ENCODE measurements at regions not wholly inside any gene's neighbourhood (a gene's known extent, or its start where the extent isn't known, plus 50 kb on each side); places are given as distances from the start of the nearest gene placed in this dataset.
"Not testable (repeated sequence)": the region's sequence is repeated elsewhere in the genome, so short reads cannot be mapped to it uniquely, and the experiment has no call there.

DNA sequence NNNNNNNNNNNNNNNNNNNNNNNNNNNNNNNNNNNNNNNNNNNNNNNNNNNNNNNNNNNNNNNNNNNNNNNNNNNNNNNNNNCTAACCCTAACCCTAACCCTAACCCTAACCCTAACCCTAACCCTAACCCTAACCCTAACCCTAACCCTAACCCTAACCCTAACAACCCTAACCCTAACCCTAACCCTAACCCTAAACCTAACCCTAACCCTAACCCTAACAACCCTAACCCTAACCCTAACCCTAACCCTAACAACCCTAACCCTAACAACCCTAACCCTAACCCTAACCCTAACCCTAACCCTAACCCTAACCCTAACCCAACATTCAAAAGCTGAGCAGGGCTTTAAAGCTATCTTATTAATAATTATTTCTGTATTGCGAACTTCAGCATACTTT lies 182.5 kb upstream of the FAM20C start:
- DNase-seq (ENCODE audit: low spot score in 2 of 2); H3K36me3 Mint-ChIP-seq; H3K9me3 Mint-ChIP-seq; ATAC-seq (ENCODE audit: low read depth); H3K4me1 Mint-ChIP-seq; H3K4me3 Mint-ChIP-seq; H3K27me3 Mint-ChIP-seq; H3K27ac Mint-ChIP-seq: not testable (repeated sequence)

DNA sequence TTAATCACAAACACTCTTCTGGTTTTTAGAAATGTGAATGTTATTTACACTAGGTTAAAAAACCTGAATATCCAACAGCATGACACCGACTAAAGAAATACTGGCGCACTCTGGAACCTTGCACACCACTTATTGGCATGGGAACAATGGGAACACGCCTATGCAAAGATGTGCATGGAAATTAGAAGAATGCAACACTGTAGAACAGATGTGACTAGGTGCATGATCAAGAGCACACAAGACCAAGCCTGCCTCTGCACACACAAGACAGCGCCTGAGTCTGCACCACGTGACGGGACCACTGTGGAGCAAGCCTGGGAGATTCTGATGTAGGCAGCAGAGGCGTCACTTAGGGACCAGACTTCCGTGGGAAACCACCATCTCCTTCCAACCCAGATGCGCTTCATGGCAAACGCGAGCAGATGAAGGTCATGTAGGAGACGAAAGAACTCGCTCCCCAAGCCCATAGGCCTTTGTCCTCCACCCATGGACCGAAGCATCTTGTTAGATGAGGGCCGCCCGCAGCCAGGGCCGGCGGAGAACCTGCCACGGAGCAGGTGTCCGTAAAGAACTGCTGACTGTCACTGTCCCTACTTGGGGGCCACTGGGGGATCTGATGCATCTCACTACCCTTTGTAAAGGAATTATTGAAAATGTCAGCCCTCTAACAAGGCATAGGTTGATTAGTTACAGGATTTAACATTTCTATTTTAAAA lies 159.6 kb upstream of the FAM20C start:
- not testable (repeated sequence) for H3K4me1 Mint-ChIP-seq; ATAC-seq (ENCODE audit: low read depth); H3K27ac Mint-ChIP-seq

GRCh38 chr7:35121-35541 lies 157.2 kb upstream of the FAM20C start:
- not testable (repeated sequence) for ATAC-seq (ENCODE audit: low read depth); H3K4me3 Mint-ChIP-seq; H3K9me3 Mint-ChIP-seq; H3K4me1 Mint-ChIP-seq; H3K36me3 Mint-ChIP-seq; H3K27me3 Mint-ChIP-seq; H3K27ac Mint-ChIP-seq; DNase-seq (ENCODE audit: low spot score in 2 of 2)

More for the DNA sequence above, 159.6 kb upstream of the FAM20C start:
- not testable (repeated sequence) for H3K4me3 Mint-ChIP-seq; H3K9me3 Mint-ChIP-seq; H3K36me3 Mint-ChIP-seq; DNase-seq (ENCODE audit: low spot score in 2 of 2); H3K27me3 Mint-ChIP-seq

- DNase-seq (ENCODE audit: low spot score in 2 of 2); H3K9me3 Mint-ChIP-seq; H3K4me3 Mint-ChIP-seq; H3K27ac Mint-ChIP-seq; H3K27me3 Mint-ChIP-seq; ATAC-seq (ENCODE audit: low read depth); H3K36me3 Mint-ChIP-seq; H3K4me1 Mint-ChIP-seq: not testable (repeated sequence)
Observed at GRCh38 chr7:36539-36938, 155.8 kb upstream of the FAM20C start.

- ATAC-seq (ENCODE audit: low read depth); H3K9me3 Mint-ChIP-seq; H3K4me1 Mint-ChIP-seq; H3K36me3 Mint-ChIP-seq; H3K4me3 Mint-ChIP-seq; H3K27ac Mint-ChIP-seq; H3K27me3 Mint-ChIP-seq; DNase-seq (ENCODE audit: low spot score in 2 of 2): not testable (repeated sequence)
Observed at GRCh38 chr7:37656-38055, 154.7 kb upstream of the FAM20C start.

DNA sequence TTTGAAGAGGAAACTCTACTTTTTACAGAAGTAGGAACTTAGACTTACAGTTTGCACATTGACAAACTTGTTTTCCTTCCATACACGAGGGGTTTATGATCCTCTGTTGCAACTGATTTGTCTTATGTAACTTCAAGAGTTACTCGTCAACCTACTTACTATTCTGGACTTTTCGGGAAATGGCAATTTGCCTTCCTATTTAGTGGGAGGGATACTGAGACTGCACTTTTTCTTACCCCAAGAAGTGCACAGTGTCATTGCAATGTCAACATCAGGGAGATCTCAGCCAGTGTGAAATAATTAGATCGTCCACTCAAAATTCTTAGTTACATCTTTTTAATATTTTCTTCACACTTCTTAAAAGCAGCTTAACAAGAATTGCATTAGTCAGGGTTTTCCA lies 153.9 kb upstream of the FAM20C start:
- ATAC-seq (ENCODE audit: low read depth); H3K4me3 Mint-ChIP-seq; H3K27ac Mint-ChIP-seq; H3K4me1 Mint-ChIP-seq; DNase-seq (ENCODE audit: low spot score in 2 of 2); H3K36me3 Mint-ChIP-seq; H3K9me3 Mint-ChIP-seq: not testable (repeated sequence)
- peaks cover 14% of the 10 kb centered on the region for H3K27me3 Mint-ChIP-seq

DNA sequence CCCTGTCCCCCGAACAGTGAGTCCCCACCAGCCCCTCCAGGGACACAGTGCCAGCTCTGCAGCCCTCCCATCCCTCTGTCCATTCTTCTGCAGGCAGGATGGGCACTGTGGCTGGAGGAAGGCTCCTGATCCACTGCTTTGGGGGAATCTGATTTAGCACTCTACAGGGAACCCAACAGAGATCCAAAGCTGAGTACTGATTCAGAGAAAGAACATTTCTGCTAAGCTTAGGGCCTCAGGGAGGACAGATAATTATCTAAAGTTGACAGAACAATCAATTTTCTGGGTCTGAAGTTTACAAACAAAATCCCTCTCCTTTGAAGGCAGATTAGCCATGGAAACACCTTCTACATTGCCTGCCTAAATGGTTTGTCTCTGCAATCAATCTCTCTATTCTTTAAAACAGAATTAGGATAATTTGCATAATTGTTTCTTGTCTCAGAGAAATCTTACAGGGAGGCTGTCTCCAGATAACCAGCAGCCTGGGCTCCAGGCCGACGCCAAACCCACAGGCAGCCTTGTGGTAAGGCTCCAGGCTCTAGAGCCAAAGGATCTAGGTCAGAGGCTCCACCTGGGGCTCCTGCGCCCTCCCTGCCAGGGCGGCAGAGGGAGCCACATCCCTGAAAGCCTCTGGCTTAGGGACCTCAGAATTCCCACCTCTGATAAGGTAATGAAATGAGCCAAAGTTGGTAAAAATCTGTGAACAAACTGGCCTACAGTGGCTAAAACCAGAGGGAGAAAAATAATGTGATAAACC lies 152.2 kb upstream of the FAM20C start:
- peak in 1 of 2 donors; percentile 4 for DNase-seq (ENCODE audit: low spot score in 2 of 2)
- H3K4me1 Mint-ChIP-seq; H3K4me3 Mint-ChIP-seq; H3K27ac Mint-ChIP-seq; H3K36me3 Mint-ChIP-seq; ATAC-seq (ENCODE audit: low read depth); H3K9me3 Mint-ChIP-seq: not testable (repeated sequence)
- H3K27me3 Mint-ChIP-seq: peaks cover 21% of the 10 kb centered on the region

GRCh38 chr7:40799-41750 lies 151.3 kb upstream of the FAM20C start:
- Mint-ChIP-seq H3K9me3 (no peaks in the 10 kb centered on the region), H3K36me3 (no peaks in the 10 kb centered on the region), H3K4me3 (no peak overlapping the region), H3K4me1 (no peaks in the 10 kb centered on the region), H3K27me3 (peaks cover 24% of the 10 kb centered on the region), H3K27ac (no peak overlapping the region)
- no peak for ATAC-seq (ENCODE audit: low read depth)
- peak in 1 of 2 donors; percentile 9 for DNase-seq (ENCODE audit: low spot score in 2 of 2)

DNA sequence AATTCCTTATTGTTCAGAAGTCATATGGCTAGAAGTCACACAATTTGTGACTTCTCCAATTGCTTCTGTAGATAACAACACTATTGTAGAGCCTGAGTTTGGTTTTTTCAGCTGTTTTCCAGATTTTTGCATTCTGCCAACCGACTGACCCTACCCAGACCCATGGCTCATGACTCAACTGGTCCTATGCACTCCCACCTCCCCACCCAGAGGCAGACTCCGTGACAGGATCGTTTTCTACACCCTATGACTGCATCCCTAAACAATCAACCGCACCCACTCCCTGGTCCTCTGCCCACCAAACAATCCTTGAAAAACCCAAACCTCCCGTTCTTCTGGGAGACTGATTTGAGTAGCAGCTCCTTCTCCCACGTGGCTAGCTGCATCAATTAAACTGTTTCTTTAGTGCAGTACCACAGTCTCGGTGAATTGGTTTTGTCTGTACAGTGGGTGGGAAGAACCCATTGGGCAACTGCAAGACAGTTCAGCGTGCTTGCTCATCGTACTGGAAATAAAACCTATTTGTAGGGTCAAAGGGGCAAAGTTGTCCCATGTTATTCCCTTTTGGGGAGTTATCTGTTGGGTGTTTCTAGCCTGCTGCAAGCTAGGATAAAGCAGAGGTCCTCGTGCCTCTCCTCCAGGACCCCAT lies 150.3 kb upstream of the FAM20C start:
- ATAC-seq (ENCODE audit: low read depth) (no peak), DNase-seq (ENCODE audit: low spot score in 2 of 2) (no peak)
- Mint-ChIP-seq H3K27ac (no peak overlapping the region), H3K4me3 (no peak overlapping the region), H3K36me3 (no peaks in the 10 kb centered on the region), H3K4me1 (no peaks in the 10 kb centered on the region), H3K9me3 (no peaks in the 10 kb centered on the region), H3K27me3 (peaks cover 24% of the 10 kb centered on the region)

DNA sequence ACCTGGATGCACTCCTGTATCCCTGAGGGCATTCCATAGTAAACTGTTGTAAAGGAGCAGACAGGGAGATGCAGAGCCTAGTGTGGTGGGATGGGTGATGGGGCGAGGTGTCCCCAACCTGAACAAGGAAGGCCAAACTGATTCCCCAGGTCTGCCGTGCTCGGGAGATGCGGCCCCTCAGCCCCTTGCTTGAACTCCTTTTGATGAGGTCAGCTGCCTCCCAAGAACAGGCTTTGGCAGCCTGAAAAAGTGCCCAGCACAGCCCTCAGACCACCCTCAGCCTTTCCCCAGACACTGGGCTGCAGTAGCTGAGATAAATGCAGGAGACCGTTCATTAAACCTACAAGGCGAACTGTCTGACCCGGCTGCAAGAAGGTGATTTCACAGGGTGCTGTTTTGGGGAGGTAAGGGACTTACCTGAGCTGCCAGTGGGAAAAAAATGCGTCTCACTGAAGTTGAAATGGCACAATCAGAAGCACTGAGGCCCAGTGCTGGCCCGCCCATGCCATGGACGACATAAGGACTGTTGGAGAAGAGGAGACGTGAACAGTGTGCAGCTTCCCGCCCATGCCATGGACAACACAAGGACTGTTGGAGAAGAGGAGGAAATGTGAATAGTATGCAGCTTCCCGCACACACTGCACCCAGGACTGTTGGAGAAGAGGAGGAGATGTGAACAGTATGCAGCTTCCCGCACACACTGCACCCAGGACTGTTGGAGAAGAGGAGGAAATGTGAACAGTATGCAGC lies 148.4 kb upstream of the FAM20C start:
- Mint-ChIP-seq H3K27me3 (peaks cover 24% of the 10 kb centered on the region), H3K4me1 (no peaks in the 10 kb centered on the region), H3K9me3 (no peaks in the 10 kb centered on the region), H3K4me3 (no peak overlapping the region), H3K27ac (no peak overlapping the region), H3K36me3 (no peaks in the 10 kb centered on the region)
- peak in 1 of 2 donors; percentile 3 for DNase-seq (ENCODE audit: low spot score in 2 of 2)
- ATAC-seq (ENCODE audit: low read depth): no peak

GRCh38 chr7:44541-44896 lies 147.9 kb upstream of the FAM20C start:
- Mint-ChIP-seq H3K27ac (no peak overlapping the region), H3K9me3 (no peaks in the 10 kb centered on the region), H3K27me3 (peaks cover 24% of the 10 kb centered on the region), H3K4me3 (no peak overlapping the region), H3K4me1 (no peaks in the 10 kb centered on the region), H3K36me3 (no peaks in the 10 kb centered on the region)
- peak in 1 of 2 donors; percentile 2 for DNase-seq (ENCODE audit: low spot score in 2 of 2)
- no peak for ATAC-seq (ENCODE audit: low read depth)

DNA sequence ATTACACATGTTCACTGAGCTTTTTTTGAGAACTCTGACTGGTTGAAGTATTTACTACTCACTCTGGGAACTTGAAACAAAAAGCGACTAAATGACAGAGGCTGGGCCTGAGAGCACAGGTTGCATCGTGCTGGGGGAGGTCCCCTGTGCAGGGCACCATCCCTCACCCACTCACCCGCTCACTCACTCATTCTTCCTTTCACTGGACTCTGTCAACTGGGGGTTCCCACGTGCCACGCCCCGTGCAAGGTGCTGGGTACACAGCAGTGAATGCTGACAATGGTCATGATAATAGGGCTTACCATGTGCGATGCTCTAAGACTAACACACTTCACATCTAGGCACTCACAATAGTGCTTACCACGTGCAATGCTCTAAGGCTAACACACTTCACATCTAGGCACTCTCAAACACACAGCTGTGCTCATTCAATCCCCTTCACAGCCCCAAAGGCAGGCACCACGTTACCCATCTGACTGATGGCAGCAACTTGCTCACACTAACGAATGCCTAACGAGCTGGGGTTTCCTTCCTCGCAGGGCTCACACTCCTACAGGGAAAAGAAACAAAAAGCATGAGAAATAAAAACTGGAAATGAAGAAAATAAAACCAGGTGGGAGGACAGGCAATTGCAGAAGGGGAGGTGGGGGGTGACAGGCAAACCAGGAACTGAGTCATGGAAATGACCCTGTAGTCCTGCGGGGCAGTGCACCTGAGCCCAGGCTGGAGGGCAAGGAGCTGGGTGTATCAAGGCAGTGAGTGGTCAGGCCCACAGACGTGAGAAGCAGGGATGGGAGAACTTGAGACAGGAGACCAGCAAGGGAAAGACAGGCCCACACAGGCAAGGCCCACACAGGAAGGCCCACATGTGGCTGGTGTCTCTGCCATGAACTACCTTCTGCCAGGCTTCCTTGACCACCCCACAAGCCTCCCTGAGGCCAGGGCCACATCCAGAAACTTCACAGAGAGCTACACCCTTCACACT lies 147.0 kb upstream of the FAM20C start:
- H3K4me3 Mint-ChIP-seq: no peak overlapping the region
- H3K27ac Mint-ChIP-seq: no peak overlapping the region
- peak in 1 of 2 donors; percentile 7 for DNase-seq (ENCODE audit: low spot score in 2 of 2)
- peaks cover 24% of the 10 kb centered on the region for H3K27me3 Mint-ChIP-seq
- ATAC-seq (ENCODE audit: low read depth): no peak
- H3K4me1 Mint-ChIP-seq: no peaks in the 10 kb centered on the region
- H3K9me3 Mint-ChIP-seq: no peaks in the 10 kb centered on the region
- no peaks in the 10 kb centered on the region for H3K36me3 Mint-ChIP-seq
